ENCODE measurements at regions not wholly inside any gene's neighbourhood (a gene's known extent, or its start where the extent isn't known, plus 50 kb on each side); places are given as distances from the start of the nearest gene placed in this dataset.

- no peak for TF ChIP-seq CTCF (IDR thresholded peaks at IDR 0.05; ENCODE audit: insufficient read depth, low read depth, low read length)
- Histone ChIP-seq H3K36me3 (ENCODE audit: control insufficient read depth, insufficient read depth, low read length) (no peaks in the 10 kb centered on the region), H3K27me3 (ENCODE audit: control insufficient read depth, insufficient read depth, low read length) (no peaks in the 10 kb centered on the region), H3K4me3 (ENCODE audit: low read depth, low read length) (no peak overlapping the region)
- ChIA-PET CTCF (no interaction called here), POLR2A (no interaction called here)
- no peak for DNase-seq (ENCODE audit: low read depth)
These were observed 415.9 kb upstream of the ERCC4 start for GRCh38 chr16:13503960-13504635.

GRCh38 chr16:13507530-13507929 is 412.4 kb upstream of the ERCC4 start:
- Histone ChIP-seq H3K4me3 (ENCODE audit: low read depth, low read length) (no peak overlapping the region), H3K36me3 (ENCODE audit: control insufficient read depth, insufficient read depth, low read length) (no peaks in the 10 kb centered on the region), H3K27me3 (ENCODE audit: control insufficient read depth, insufficient read depth, low read length) (no peaks in the 10 kb centered on the region)
- CTCF ChIA-PET, result no interaction called here
- no peak for DNase-seq (ENCODE audit: low read depth)
- no peak for TF ChIP-seq CTCF (IDR thresholded peaks at IDR 0.05; ENCODE audit: insufficient read depth, low read depth, low read length)
- POLR2A ChIA-PET, result no interaction called here

GRCh38 chr16:13510425-13511151 is 409.4 kb upstream of the ERCC4 start:
- no peak overlapping the region for H3K4me3 ChIP-seq (ENCODE audit: low read depth, low read length)

GRCh38 chr16:13517841-13518240 is 402.1 kb upstream of the ERCC4 start:
- no peak for TF ChIP-seq CTCF (IDR thresholded peaks at IDR 0.05; ENCODE audit: insufficient read depth, low read depth, low read length)
- POLR2A ChIA-PET, result no interaction called here
- no peak for DNase-seq (ENCODE audit: low read depth)

More at GRCh38 chr16:13510425-13511151, 409.4 kb upstream of the ERCC4 start:
- H3K27me3 ChIP-seq (ENCODE audit: control insufficient read depth, insufficient read depth, low read length), result no peaks in the 10 kb centered on the region
- POLR2A ChIA-PET, result no interaction called here
- CTCF ChIA-PET, result no interaction called here
- no peak for DNase-seq (ENCODE audit: low read depth)
- TF ChIP-seq CTCF (IDR thresholded peaks at IDR 0.05; ENCODE audit: insufficient read depth, low read depth, low read length), result no peak
- no peaks in the 10 kb centered on the region for H3K36me3 ChIP-seq (ENCODE audit: control insufficient read depth, insufficient read depth, low read length)

GRCh38 chr16:13519871-13520270 is 400.1 kb upstream of the ERCC4 start:
- Histone ChIP-seq H3K36me3 (ENCODE audit: control insufficient read depth, insufficient read depth, low read length) (no peaks in the 10 kb centered on the region), H3K4me3 (ENCODE audit: low read depth, low read length) (no peak overlapping the region), H3K27me3 (ENCODE audit: control insufficient read depth, insufficient read depth, low read length) (no peaks in the 10 kb centered on the region)
- no peak for TF ChIP-seq CTCF (IDR thresholded peaks at IDR 0.05; ENCODE audit: insufficient read depth, low read depth, low read length)
- ChIA-PET CTCF (no interaction called here), POLR2A (no interaction called here)
- DNase-seq (ENCODE audit: low read depth), result no peak

More at GRCh38 chr16:13517841-13518240, 402.1 kb upstream of the ERCC4 start:
- CTCF ChIA-PET, result no interaction called here
- H3K36me3 ChIP-seq (ENCODE audit: control insufficient read depth, insufficient read depth, low read length), result no peaks in the 10 kb centered on the region
- no peak overlapping the region for H3K4me3 ChIP-seq (ENCODE audit: low read depth, low read length)
- H3K27me3 ChIP-seq (ENCODE audit: control insufficient read depth, insufficient read depth, low read length), result no peaks in the 10 kb centered on the region
